HL-60 (cell line): ENCODE measurements at regions not wholly inside any gene's neighbourhood (a gene's known extent, or its start where the extent isn't known, plus 50 kb on each side); places are given as distances from the start of the nearest gene placed in this dataset.

Source experiments
- CTCF ChIP-seq: IDR thresholded peaks from one replicate; pipeline ENCODE4 v1.5.1; 2011; ENCODE audit warnings: low read length, control low read depth, inconsistent platforms; ENCODE audit not compliant: insufficient read depth
- GABPA ChIP-seq: IDR thresholded peaks from 2 replicates; pipeline ENCODE4 v1.6.1; 2012; ENCODE audit warnings: low read depth
- POLR2AphosphoS5 ChIP-seq: IDR thresholded peaks from 2 replicates; pipeline ENCODE4 v1.6.1; 2012; ENCODE audit warnings: low read depth

- TF ChIP-seq CTCF (no peak), POLR2AphosphoS5 (no peak), GABPA (no peak)
Measured at GRCh38 chr5:37918424-37918823, 78.6 kb upstream of the GDNF start.
